CD4-positive, alpha-beta T cell treated with Interleukin-1 beta for 1 hour (primary cell): ENCODE measurements at regions not wholly inside any gene's neighbourhood (a gene's known extent, or its start where the extent isn't known, plus 50 kb on each side); places are given as distances from the start of the nearest gene placed in this dataset.

Source experiments
- DNase-seq, 2 donors: peaks; one replicate each; pipeline ENCODE4 v3.0.0-alpha.2; 2020 to 2022

DNA sequence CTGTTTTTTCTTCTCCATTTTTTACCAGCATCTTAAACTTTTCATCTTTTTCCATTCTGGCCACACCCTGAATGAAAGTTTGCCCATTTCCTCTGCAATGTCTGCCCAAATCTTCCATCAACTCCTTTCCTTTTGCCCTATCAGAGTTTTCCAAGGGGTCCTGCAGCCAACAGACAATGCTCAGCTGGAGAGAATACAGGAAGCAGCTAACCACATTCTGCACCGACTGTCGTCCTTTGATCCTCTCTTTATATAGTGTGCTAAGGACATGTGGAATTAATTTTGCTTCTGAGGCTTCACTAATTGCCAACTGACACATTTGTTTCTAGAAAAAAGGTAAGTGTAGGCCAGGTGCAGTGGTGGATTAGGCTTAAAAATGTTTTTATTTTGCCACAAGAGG, 50.5 kb upstream of the DLX2 start:
- DNase-seq = no peak

GRCh38 chr2:172153757-172154156, 51.1 kb upstream of the DLX2 start:
- no peak for DNase-seq

- DNase-seq = no peak
Measured at GRCh38 chr2:172155752-172156151, 53.1 kb upstream of the DLX2 start.

DNA sequence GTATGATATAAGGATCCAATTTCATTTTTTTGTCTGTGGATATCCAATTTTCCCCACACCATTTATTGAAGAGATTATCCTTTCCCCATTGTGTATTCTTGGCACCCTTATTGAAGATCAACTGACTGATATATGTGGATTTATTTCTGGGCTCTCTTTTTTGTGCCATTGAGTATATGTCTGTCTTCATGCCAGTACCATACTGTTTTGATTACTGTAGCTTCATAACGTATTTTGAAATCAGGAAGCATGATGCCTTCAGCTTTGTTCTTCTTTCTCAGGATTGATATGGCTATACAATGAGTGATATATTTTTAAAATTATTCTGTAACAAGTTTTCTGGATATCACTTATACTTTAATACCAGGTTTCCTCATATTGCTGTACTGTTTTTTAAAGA, 58.1 kb upstream of the DLX2 start:
- DNase-seq = no peak

DNA sequence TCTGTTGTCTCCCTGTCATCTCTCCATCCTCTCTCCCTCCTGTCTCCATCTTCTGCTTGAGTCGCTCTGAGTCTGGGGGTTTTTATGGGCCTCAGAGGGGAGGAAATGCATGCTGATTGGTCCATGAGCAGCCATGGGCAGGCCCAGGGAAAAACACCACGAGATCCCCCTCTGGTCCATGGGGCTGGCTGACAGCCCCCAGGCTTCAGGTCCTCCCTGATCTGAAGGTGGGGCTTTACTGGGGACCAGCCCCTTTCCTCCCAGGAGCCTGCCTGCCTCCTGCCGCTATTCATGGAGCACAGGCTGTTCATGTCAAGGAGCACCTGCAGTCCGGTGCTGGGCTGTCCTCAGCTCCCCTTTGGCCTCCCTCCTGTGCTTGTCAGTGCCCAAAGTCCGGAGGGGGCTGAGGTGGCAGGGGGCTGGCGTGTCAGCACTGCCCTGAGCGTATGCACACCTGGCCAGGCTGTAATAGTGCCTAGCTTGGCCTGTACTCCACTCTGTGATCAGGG, 59.6 kb upstream of the DLX2 start:
- no peak for DNase-seq

GRCh38 chr2:172162739-172163336, 60.1 kb upstream of the DLX2 start:
- no peak for DNase-seq

DNA sequence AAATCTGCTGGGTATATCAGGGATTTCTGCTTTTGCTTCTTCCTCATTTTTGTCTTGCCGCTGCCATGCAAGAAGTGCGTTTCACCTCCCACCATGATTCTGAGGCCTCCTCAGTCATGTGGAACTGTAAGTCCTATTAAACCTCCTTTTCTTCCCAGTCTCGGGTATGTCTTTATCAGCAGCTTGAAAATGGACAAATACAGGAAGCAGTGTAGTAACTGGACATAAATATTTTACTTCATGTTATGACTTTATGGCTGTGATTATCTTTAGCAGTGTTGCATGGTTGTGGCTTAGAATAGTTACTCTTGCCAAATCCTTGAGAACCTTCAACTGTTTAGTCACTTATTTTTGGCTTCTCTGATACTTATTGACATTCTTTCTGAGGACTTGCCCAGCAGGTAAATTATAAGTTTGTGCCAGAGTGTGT, 66.2 kb upstream of the DLX2 start:
- peak in 1 of 2 donors; percentile 10 for DNase-seq

DNA sequence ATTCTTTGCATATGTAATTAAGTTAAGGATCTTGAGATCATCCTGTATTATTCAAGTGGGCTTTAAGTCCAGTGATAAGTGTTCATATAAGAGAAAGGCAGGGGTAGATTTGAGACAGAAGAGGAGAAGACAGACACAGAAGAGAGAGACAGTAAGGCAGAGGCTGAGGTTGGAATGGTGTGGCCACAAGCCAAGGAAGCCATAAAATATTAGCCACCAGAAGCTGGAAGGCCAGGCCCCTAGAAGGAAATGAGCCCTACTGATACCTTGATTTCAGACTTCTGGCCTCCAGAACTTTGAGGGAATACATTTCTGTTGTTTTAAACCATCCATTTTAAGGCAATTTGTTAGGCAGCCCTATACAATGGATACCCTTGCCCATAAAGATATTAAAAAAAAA, 66.9 kb upstream of the DLX2 start:
- DNase-seq = no peak

GRCh38 chr2:172172513-172173173, 69.9 kb upstream of the DLX2 start:
- peak; percentile 62 to 65 for DNase-seq

DNA sequence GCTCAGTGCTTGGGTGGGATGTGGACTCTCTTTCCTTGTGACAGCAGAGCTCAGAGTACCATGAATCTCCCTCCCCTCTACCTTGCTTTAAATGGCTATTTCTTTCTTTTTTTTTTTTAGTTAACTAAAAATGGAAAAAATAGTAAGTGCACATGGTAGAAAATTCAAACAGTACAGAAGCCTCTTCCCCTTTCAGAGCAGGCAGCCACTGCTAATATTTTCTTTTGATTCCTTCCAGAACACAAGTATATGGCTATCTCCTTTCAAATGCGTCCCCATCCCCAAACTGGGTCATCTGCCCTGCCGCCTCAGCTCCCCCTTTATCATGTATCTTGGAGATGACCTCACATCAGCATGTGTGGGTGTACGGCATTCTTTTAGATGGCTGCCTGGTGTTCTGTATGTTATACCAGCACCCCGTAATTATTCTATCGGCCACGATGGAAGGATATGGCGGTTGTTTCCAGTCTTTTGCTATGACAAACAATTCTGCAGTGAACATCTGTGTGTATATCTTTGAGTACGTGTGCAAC, 70.5 kb upstream of the DLX2 start:
- DNase-seq = no peak

DNA sequence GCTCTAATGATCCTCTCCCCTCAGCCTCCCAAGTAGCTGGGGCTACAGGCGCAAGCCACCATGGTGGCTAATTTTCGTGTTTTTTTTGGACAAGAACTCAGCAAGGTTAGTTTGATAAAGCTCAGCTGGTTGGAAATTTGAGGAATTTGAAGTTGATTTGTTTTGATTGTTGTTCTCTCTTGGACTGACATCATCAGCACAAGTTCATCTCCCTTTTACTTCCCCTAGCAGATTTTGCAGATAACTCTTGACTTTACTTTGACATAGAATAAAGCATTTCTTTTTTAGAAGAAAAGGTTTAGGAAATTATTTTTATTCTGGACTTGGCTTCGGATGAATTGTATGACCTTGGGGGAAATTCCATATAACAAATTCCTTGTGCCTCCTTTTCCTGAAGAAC, 74.9 kb upstream of the DLX2 start:
- no peak for DNase-seq

DNA sequence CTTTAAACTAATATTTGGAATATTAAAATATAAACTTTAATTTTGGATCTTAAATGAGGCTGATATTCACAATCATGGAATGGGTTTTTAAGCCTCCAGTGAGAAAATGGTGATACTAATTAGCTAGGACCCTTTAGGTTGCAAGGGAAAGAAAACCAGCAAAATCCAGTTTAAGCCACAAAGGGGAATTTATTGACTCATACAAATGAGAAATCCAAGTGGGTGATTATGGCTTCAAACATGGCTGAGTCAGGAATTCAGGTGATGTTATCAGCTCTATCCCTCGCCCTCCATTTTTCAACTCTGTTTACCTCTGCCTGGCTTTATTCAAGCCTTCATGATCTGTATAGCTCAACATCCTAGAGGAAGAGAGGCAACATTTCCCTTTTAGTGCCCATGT, 75.3 kb upstream of the DLX2 start:
- no peak for DNase-seq

- peak in 1 of 2 donors; percentile 7 for DNase-seq
Measured at GRCh38 chr2:172179045-172179701, 76.5 kb upstream of the DLX2 start.

DNA sequence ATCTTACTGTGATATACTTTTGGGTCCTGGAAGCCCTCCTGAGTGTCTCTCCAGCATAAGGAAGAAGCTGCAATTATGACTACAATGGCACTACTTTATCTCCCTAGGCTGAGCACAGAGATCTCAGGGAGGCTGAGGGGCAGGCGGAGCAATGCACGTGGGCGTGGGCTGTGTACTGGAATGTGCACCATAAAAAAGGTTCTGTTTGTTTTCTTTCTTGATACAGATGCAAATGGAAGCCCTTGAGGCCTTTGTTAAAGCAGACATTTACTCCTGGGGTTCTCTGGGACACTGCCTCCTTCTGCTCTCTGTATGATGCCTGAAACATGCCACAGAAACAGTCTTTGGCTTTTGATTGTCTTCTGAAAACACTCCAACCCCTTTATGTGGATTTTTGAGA, 79.1 kb upstream of the DLX2 start:
- no peak for DNase-seq

- DNase-seq = no peak
Measured at GRCh38 chr2:172182624-172183023, 79.9 kb upstream of the DLX2 start.

DNA sequence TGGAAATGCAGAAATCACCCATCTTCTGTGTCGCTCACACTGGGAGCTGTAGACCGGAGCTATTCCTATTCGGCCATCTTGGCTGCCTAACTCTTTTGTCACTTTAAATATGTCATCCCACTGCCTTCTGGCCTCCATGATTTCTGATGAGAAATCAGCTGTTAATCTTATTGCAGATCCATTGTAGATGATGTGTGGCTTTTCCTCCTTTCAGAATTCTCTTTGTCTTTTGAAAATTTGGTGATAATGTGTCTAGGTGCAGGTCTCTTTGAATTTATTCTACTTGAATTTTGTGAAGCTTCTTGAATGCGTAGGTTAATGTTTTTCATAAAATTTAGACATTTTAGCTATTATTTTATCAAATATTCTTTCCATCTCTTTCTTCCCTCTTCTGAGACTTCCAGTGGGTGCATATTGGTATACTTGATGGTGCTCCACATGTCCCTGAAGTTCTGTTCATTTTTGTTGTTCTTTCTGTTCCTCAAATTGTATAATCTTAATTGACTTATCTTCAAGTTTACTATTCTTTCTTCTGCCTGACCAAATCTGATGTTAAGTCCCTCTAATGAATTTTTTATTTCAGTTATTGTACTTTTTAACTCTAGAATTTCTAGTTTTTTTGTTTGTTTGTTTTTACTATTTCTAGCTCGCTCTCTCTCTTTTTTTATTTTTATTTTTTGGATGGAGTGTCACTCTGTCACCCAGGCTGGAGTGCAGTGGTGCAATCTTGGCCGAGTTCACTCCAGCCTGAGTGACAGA, 90.8 kb upstream of the DLX2 start:
- no peak for DNase-seq

GRCh38 chr2:172195836-172196376, 93.2 kb upstream of the DLX2 start:
- no peak for DNase-seq

DNA sequence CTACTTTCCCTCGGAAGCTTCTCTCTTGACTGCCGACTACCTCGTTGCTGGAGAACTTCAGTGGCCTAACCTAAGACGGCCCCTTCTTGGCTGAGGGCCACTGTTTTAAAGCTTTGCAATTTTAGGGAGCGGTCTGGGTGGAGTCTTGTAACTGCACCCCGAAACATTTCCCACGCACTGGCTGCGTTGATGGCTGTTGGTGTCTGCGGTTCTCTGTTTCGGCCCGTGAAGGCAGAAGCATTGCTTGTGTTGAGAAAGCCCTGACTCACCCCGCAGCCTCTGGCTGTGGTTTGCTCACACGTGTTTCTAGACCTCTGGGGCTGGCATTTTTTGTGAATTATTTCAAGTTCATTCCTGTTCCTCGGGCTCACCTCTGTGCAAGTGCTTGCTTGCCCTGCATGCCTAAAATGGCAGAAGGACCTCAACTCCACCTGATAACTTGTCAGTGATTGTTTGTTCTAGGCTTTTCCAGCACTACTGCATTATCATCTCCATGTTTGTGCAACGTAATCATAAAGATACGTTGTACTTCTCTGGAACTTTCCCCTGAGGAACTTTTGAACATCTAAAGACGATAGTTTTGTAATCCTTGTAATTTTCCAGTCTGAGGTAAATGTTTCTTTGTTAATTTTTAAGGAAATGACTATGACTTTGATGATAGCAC, 94.2 kb upstream of the DLX2 start:
- DNase-seq = peak in 1 of 2 donors; percentile 62

GRCh38 chr2:172198361-172198760, 95.7 kb upstream of the DLX2 start:
- no peak for DNase-seq

GRCh38 chr2:172198908-172199307, 96.2 kb upstream of the DLX2 start:
- DNase-seq = no peak

- peak in 1 of 2 donors; percentile 7 for DNase-seq
Measured at GRCh38 chr2:172200495-172201085, 97.9 kb upstream of the DLX2 start.

DNA sequence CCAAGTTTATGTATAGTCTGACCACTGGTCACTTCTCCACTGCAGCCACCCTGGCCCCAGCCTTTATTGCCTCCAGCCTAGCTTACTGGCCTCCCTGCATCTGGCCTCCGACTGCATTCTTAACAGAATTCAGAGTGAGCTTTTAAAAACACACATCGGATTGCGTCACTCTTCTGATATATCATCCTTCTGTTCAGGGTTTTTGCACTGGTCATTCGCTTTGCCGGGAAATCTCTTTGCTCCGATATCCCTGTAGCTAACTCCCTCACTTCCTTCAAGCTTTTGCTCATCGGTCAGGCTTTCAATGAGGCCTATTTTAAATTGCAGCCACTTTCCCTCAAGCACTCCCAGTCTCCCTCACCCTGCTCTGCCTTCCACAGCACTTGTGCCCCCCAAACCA, 101.6 kb upstream of the DLX2 start:
- DNase-seq = no peak
